GM19467 (cell line): ENCODE measurements at regions not wholly inside any gene's neighbourhood (a gene's known extent, or its start where the extent isn't known, plus 50 kb on each side); places are given as distances from the start of the nearest gene placed in this dataset.

Experiments
- ATAC-seq: cut with Tn5 transposase; IDR thresholded peaks from one replicate; pipeline ENCODE4 v1.9.1; 2021; ENCODE audit warnings: mild to moderate bottlenecking, moderate library complexity; ENCODE audit not compliant: unreplicated experiment

GRCh38 chr2:22501851-22502250 lies 883.1 kb upstream of the KLHL29 start:
- ATAC-seq: no peak

GRCh38 chr2:22513563-22513962 lies 871.4 kb upstream of the KLHL29 start:
- no peak for ATAC-seq

- ATAC-seq: no peak
Observed at GRCh38 chr2:22517141-22517540, 867.8 kb upstream of the KLHL29 start.

GRCh38 chr2:22518641-22519040 lies 866.3 kb upstream of the KLHL29 start:
- no peak for ATAC-seq

- ATAC-seq: no peak
Observed at GRCh38 chr2:22520369-22521288, 864.4 kb upstream of the KLHL29 start.

- ATAC-seq: no peak
Observed at GRCh38 chr2:22521620-22522019, 863.4 kb upstream of the KLHL29 start.

- ATAC-seq: no peak
Observed at GRCh38 chr2:22525681-22526080, 859.3 kb upstream of the KLHL29 start.

GRCh38 chr2:22530131-22530530 lies 854.8 kb upstream of the KLHL29 start:
- no peak for ATAC-seq

- ATAC-seq: no peak
Observed at GRCh38 chr2:22536133-22536532, 848.8 kb upstream of the KLHL29 start.

- no peak for ATAC-seq
Observed at GRCh38 chr2:22554453-22554852, 830.5 kb upstream of the KLHL29 start.

GRCh38 chr2:22557406-22557805 lies 827.6 kb upstream of the KLHL29 start:
- ATAC-seq: no peak

GRCh38 chr2:22560021-22560420 lies 825.0 kb upstream of the KLHL29 start:
- no peak for ATAC-seq

GRCh38 chr2:22579341-22579740 lies 805.6 kb upstream of the KLHL29 start:
- no peak for ATAC-seq

- ATAC-seq: no peak
Observed at GRCh38 chr2:22582107-22582506, 802.9 kb upstream of the KLHL29 start.

- no peak for ATAC-seq
Observed at GRCh38 chr2:22596306-22596705, 788.7 kb upstream of the KLHL29 start.

GRCh38 chr2:22600156-22600555 lies 784.8 kb upstream of the KLHL29 start:
- no peak for ATAC-seq

GRCh38 chr2:22600999-22601398 lies 784.0 kb upstream of the KLHL29 start:
- no peak for ATAC-seq

GRCh38 chr2:22604136-22604535 lies 780.8 kb upstream of the KLHL29 start:
- no peak for ATAC-seq

- no peak for ATAC-seq
Observed at GRCh38 chr2:22616031-22616430, 768.9 kb upstream of the KLHL29 start.

GRCh38 chr2:22623620-22624019 lies 761.4 kb upstream of the KLHL29 start:
- no peak for ATAC-seq

GRCh38 chr2:22626621-22627020 lies 758.4 kb upstream of the KLHL29 start:
- ATAC-seq: no peak

GRCh38 chr2:22628221-22628620 lies 756.8 kb upstream of the KLHL29 start:
- no peak for ATAC-seq

GRCh38 chr2:22628906-22629305 lies 756.1 kb upstream of the KLHL29 start:
- ATAC-seq: no peak
